ENCODE measurements at regions not wholly inside any gene's neighbourhood (a gene's known extent, or its start where the extent isn't known, plus 50 kb on each side); places are given as distances from the start of the nearest gene placed in this dataset.

GRCh38 chr2:66875941-66876462, 441.1 kb downstream of the MEIS1 start:
- no peak for TF ChIP-seq CTCF (IDR thresholded peaks at IDR 0.05; ENCODE audit: insufficient read depth, low read length)
- H3K4me3 ChIP-seq (replicated peaks; ENCODE audit: insufficient read depth, low read length): no peak overlapping the region
- no peak for DNase-seq (ENCODE audit: low read depth in 1 of 2, low spot score in 1 of 2)
- H3K27me3 ChIP-seq (ENCODE audit: insufficient read depth, poor library complexity, severe bottlenecking): no peaks in the 10 kb centered on the region
- no peak overlapping the region for H3K27ac ChIP-seq (replicated peaks)

GRCh38 chr2:66885775-66886383, 451.0 kb downstream of the MEIS1 start:
- H3K27me3 ChIP-seq (ENCODE audit: insufficient read depth, poor library complexity, severe bottlenecking): no peaks in the 10 kb centered on the region
- H3K27ac ChIP-seq (replicated peaks): no peak overlapping the region
- TF ChIP-seq GABPA (IDR thresholded peaks at IDR 0.05; ENCODE audit: low read depth) (no peak), SPI1 (IDR thresholded peaks at IDR 0.05; ENCODE audit: borderline replicate concordance, low read depth) (no peak), POLR2AphosphoS5 (IDR thresholded peaks at IDR 0.05; ENCODE audit: low read depth) (no peak), CTCF (IDR thresholded peaks at IDR 0.05; ENCODE audit: insufficient read depth, low read length) (no peak), REST (IDR thresholded peaks at IDR 0.05; ENCODE audit: insufficient replicate concordance, low read depth) (no peak)
- no peak for DNase-seq (ENCODE audit: low read depth in 1 of 2, low spot score in 1 of 2)
- H3K4me3 ChIP-seq (replicated peaks; ENCODE audit: insufficient read depth, low read length): no peak overlapping the region

- no peak for DNase-seq (ENCODE audit: low read depth in 1 of 2, low spot score in 1 of 2)
- Histone ChIP-seq H3K27ac (replicated peaks) (no peak overlapping the region), H3K27me3 (ENCODE audit: insufficient read depth, poor library complexity, severe bottlenecking) (no peaks in the 10 kb centered on the region), H3K4me3 (replicated peaks; ENCODE audit: insufficient read depth, low read length) (no peak overlapping the region)
- no peak for TF ChIP-seq SPI1 (IDR thresholded peaks at IDR 0.05; ENCODE audit: borderline replicate concordance, low read depth)
- no peak for TF ChIP-seq GABPA (IDR thresholded peaks at IDR 0.05; ENCODE audit: low read depth)
- TF ChIP-seq REST (IDR thresholded peaks at IDR 0.05; ENCODE audit: insufficient replicate concordance, low read depth): no peak
- TF ChIP-seq CTCF (IDR thresholded peaks at IDR 0.05; ENCODE audit: insufficient read depth, low read length): no peak
- TF ChIP-seq POLR2AphosphoS5 (IDR thresholded peaks at IDR 0.05; ENCODE audit: low read depth): no peak
Measured at GRCh38 chr2:66888246-66888645, 453.3 kb downstream of the MEIS1 start.
